Right renal pelvis (tissue), 4 donors: ENCODE measurements at regions not wholly inside any gene's neighbourhood (a gene's known extent, or its start where the extent isn't known, plus 50 kb on each side); places are given as distances from the start of the nearest gene placed in this dataset.
A peak's percentile ranks its signal among the peaks of the same experiment; 100 is the strongest.
"Not testable (repeated sequence)": the region's sequence is repeated elsewhere in the genome, so short reads cannot be mapped to it uniquely, and the experiment has no call there.

Experiments used
- DNase-seq, 4 donors: peaks; one replicate each; pipeline ENCODE4 v3.0.0-alpha.2; 2013; ENCODE audit warnings: low read depth in 4 of 4, low spot score in 3 of 4, missing footprints in 1 of 4

- DNase-seq, result peak in 2 of 4 donors; percentile 33 to 43
These were observed 124.6 kb upstream of the IVNS1ABP start for GRCh38 chr1:185441605-185442004.

GRCh38 chr1:185440877-185441276 is 123.8 kb upstream of the IVNS1ABP start:
- DNase-seq, result peak in 2 of 4 donors; percentile 28 to 63

- DNase-seq, result no peak
These were observed 122.8 kb upstream of the IVNS1ABP start for GRCh38 chr1:185439727-185440415.

GRCh38 chr1:185438936-185439335 is 121.9 kb upstream of the IVNS1ABP start:
- no peak for DNase-seq

- DNase-seq, result no peak
These were observed 118.8 kb upstream of the IVNS1ABP start for GRCh38 chr1:185435696-185436379.

GRCh38 chr1:185434721-185435120 is 117.7 kb upstream of the IVNS1ABP start:
- DNase-seq, result no peak

- no peak for DNase-seq
These were observed 116.6 kb upstream of the IVNS1ABP start for GRCh38 chr1:185433667-185434066.

- DNase-seq, result no peak
These were observed 115.9 kb upstream of the IVNS1ABP start for GRCh38 chr1:185432948-185433347.

GRCh38 chr1:185431612-185432011 is 114.6 kb upstream of the IVNS1ABP start:
- DNase-seq, result no peak

GRCh38 chr1:185429668-185430067 is 112.6 kb upstream of the IVNS1ABP start:
- not testable (repeated sequence) for DNase-seq

GRCh38 chr1:185427776-185428175 is 110.7 kb upstream of the IVNS1ABP start:
- no peak for DNase-seq

- no peak for DNase-seq
These were observed 110.2 kb upstream of the IVNS1ABP start for GRCh38 chr1:185427264-185427663.

- DNase-seq, result no peak
These were observed 109.8 kb upstream of the IVNS1ABP start for GRCh38 chr1:185426848-185427247.

GRCh38 chr1:185425163-185425562 is 108.1 kb upstream of the IVNS1ABP start:
- DNase-seq, result no peak

GRCh38 chr1:185421485-185422107 is 104.6 kb upstream of the IVNS1ABP start:
- DNase-seq, result no peak

GRCh38 chr1:185420588-185421081 is 103.6 kb upstream of the IVNS1ABP start:
- DNase-seq, result no peak

GRCh38 chr1:185419718-185420117 is 102.7 kb upstream of the IVNS1ABP start:
- no peak for DNase-seq

- no peak for DNase-seq
These were observed 101.4 kb upstream of the IVNS1ABP start for GRCh38 chr1:185418472-185418871.

- no peak for DNase-seq
These were observed 95.5 kb upstream of the IVNS1ABP start for GRCh38 chr1:185412385-185413087.

- DNase-seq, result no peak
These were observed 92.9 kb upstream of the IVNS1ABP start for GRCh38 chr1:185409763-185410528.
